GM19239 (cell line): ENCODE measurements at regions not wholly inside any gene's neighbourhood (a gene's known extent, or its start where the extent isn't known, plus 50 kb on each side); places are given as distances from the start of the nearest gene placed in this dataset.

ENCODE experiments used
- DNase-seq: peaks from one replicate; pipeline ENCODE4 v3.0.0; 2011; ENCODE audit warnings: low spot score; ENCODE audit not compliant: insufficient read length
- FAIRE-seq: peaks from 2 replicates; lab custom pipeline; 2011; peaks lifted over from hg19 to GRCh38; lab: Jason Lieb, UNC

GRCh38 chr6:165229216-165229615, 80.2 kb downstream of the C6orf118 start:
- no peak for DNase-seq
- no peak for FAIRE-seq

- DNase-seq (no peak), FAIRE-seq (no peak)
Measured at GRCh38 chr6:165227644-165228329, 81.6 kb downstream of the C6orf118 start.

GRCh38 chr6:165223736-165224135, 85.7 kb downstream of the C6orf118 start:
- DNase-seq: no peak
- FAIRE-seq: no peak

GRCh38 chr6:165223101-165223500, 86.3 kb downstream of the C6orf118 start:
- FAIRE-seq (no peak), DNase-seq (no peak)

GRCh38 chr6:165222315-165223025, 86.9 kb downstream of the C6orf118 start:
- FAIRE-seq (no peak), DNase-seq (no peak)

GRCh38 chr6:165220045-165220444, 89.4 kb downstream of the C6orf118 start:
- FAIRE-seq (no peak), DNase-seq (no peak)

GRCh38 chr6:165219629-165220028, 89.8 kb downstream of the C6orf118 start:
- FAIRE-seq: no peak
- DNase-seq: no peak

GRCh38 chr6:165218829-165219228, 90.6 kb downstream of the C6orf118 start:
- FAIRE-seq: no peak
- no peak for DNase-seq

GRCh38 chr6:165206798-165207197, 102.6 kb downstream of the C6orf118 start:
- no peak for FAIRE-seq
- DNase-seq: no peak

GRCh38 chr6:165205632-165206031, 103.8 kb downstream of the C6orf118 start:
- FAIRE-seq (no peak), DNase-seq (no peak)

- FAIRE-seq (no peak), DNase-seq (no peak)
Measured at GRCh38 chr6:165204807-165205545, 104.4 kb downstream of the C6orf118 start.

- no peak for DNase-seq
- no peak for FAIRE-seq
Measured at GRCh38 chr6:165200178-165200577, 109.2 kb downstream of the C6orf118 start.

GRCh38 chr6:165191461-165191860, 117.9 kb downstream of the C6orf118 start:
- no peak for FAIRE-seq

GRCh38 chr6:165186441-165187205, 122.8 kb downstream of the C6orf118 start:
- FAIRE-seq (no peak), DNase-seq (no peak)

More at GRCh38 chr6:165191461-165191860, 117.9 kb downstream of the C6orf118 start:
- no peak for DNase-seq

GRCh38 chr6:165186041-165186440, 123.4 kb downstream of the C6orf118 start:
- FAIRE-seq (no peak), DNase-seq (no peak)

GRCh38 chr6:165184192-165184979, 125.0 kb downstream of the C6orf118 start:
- DNase-seq (no peak), FAIRE-seq (no peak)

- DNase-seq (no peak), FAIRE-seq (no peak)
Measured at GRCh38 chr6:165183496-165184140, 125.8 kb downstream of the C6orf118 start.

- DNase-seq (no peak), FAIRE-seq (no peak)
Measured at GRCh38 chr6:165183071-165183470, 126.3 kb downstream of the C6orf118 start.

- no peak for DNase-seq
- no peak for FAIRE-seq
Measured at GRCh38 chr6:165181951-165182414, 127.4 kb downstream of the C6orf118 start.
